Left renal cortex interstitium (tissue), 4 donors: ENCODE measurements at regions not wholly inside any gene's neighbourhood (a gene's known extent, or its start where the extent isn't known, plus 50 kb on each side); places are given as distances from the start of the nearest gene placed in this dataset.
"Not testable (repeated sequence)": the region's sequence is repeated elsewhere in the genome, so short reads cannot be mapped to it uniquely, and the experiment has no call there.

Experiments
- DNase-seq, 4 donors: peaks; one replicate each; pipeline ENCODE4 v3.0.0-alpha.2; 2013; ENCODE audit warnings: low read depth in 4 of 4, low spot score in 2 of 4, missing footprints in 1 of 4

DNA sequence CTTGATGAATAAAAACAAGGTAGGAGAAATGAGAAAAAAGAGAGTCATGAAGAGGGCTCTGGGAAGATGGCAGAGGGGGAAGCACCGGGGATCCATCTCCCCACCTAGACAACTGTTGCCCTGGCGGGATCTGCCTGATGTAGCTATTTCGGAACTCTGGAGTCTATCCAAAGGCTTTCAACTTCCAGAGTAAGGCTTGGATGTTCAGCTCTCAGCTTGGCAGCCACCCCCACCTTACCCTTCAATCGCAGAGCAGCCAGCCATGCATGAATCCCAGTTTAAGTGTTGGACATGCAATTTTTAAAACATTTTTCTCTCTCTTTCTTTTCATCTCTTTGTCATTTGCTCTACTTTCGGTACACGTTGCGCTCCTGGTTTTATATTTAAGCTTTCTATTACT, 275.9 kb upstream of the EXOC2 start:
- DNase-seq = no peak

DNA sequence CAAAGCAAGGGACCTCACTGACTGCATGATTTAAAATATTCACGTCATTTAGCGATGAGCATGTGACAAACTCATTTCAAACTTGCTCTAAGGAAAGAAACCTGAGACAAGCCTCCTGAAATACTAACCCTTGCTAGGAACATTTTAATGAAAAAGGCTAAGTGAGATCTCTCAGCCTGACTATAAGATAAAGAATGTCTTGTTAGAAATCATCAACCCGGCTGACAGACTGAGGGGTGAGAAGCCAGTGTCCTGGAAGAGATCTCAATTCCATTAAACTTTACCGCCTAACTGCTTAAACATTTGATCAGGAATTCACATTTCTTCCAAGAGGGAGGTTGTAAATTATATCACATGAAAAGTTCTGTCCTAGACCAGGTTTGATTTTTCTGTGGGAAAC, 274.8 kb upstream of the EXOC2 start:
- no peak for DNase-seq

DNA sequence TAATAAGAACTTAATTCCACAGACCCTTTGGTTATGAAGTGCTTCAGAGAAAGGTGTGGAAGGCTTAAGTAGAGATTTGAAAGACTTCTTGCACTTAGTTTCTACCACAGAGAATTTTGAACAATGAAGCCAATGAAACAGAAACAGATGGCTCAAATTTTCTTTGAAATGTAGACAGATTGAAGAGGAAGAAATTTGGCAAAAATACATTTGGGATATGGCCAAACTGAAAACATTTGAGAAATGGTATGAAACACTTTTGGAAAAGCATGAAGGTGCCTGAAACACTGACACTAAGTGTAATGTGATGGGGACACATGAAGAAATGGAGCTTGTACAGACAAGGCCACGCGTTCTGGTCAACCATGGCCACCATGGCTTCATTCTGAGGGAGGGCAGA, 272.4 kb upstream of the EXOC2 start:
- DNase-seq = no peak

DNA sequence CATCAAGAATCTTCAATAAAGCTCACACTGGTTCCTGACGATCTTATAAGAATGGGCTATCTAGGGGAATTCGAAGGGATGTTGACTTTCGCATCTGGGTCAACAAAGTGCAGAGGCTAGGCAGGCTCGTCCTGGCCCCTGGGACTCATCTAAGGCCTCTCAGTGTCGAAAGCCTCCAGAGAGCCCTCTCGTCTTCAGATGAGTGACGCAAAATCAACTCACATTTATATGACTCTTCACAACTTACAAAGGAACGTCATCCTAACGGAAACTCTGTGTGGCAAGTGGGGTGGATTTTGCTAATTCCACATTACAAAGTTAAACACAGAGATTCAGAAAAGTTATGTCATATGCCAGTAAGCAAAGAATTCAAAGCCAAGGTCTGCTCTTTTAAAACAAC, 270.5 kb upstream of the EXOC2 start:
- DNase-seq = no peak

DNA sequence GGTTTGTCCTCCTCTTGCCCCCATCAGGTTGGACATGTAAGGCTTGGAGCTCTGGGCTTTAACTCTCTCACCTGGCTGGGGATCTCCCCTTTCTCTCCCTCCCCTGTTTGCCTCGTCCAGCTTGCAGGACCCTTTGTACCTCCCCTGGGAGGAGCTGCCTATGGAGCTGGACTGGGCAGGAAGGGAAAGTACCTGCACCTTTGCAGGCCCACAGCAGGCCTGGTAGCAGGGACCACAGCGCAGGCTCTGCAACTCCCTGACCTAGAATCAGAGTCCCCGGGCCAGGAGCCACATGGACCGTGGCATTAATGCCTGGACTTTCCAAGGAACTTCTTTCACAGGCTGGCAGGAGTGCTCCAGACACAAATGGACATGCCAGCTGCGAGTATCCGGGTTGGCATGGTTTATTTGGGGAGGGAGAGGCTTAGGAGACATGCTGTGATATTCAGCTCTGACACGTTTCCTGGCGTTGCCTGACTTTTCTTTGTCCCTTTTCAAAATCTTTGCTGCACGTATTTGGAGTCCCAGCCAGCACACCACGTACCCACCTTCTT, 268.5 kb upstream of the EXOC2 start:
- no peak for DNase-seq

DNA sequence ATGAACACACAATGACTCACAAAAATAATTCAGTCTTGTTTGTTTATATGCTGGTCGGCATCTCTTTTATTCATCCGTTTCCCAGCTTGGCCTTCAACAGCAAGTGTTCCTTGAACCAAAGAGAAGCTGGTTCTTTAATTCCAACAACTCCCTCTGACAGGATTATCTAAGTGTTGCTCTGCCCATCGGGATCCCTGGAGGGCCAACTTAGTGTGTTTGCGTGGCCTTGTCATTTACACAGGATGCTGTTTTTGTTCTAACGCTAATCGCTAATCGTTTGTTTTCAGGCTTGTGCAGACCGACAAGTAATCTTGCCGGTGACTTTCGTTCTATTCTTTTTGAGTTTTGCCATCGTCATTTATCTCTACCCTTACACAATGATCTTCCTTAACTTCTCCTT, 267.4 kb upstream of the EXOC2 start:
- DNase-seq = no peak

DNA sequence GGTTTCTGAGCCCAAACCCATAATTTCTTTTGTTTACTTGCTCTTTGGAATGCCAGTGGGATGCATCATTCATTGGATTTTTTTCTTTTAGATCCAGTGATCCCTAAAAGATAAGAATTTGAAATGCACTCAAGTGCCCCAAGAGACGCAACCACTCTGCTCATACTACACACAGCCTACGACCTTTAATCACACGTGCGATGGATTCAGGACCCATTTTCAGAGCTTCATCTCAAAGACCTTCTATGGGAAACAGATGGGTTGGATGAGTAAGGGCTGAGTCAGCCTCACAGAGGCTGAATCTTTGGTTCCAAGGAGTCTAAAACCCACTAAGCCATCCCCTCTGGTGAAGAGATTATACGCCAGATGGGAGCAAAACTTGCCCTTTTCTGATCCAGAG, 265.5 kb upstream of the EXOC2 start:
- DNase-seq = no peak

DNA sequence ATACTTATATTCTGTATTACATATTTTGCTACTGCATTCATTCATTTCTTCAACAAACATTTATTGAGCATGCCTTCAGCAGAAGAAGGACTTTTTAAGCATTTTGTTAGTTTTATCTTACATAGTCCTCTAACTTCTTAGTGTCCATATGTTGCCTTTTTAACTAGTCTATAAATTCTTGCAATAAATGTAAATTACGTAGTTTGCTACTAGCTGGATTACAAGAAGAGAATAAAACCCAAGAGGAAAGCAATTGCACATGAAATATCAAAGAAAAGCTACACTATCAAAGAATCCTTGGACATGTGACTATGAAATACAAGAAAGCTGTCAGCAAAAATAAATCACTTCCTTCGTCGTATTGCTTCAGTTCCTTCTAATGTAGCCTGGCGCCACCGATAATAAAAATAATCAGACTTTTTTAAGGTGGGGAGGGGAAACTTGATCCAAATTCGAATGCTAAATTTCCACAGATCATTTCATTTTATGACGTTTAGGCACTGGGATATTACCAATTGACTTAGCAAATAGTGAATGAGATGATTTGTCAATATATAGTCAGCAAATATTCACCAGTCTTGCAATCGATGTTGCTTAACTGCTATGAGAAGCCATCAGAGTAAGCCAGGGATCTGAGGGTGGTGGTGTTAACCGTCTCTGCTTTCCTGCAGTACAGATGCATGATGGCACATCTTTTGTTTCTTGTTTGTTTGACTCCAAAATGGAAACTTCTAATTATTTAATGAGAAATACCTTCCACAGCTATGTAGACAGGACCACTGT, 258.7 kb upstream of the EXOC2 start:
- no peak for DNase-seq

DNA sequence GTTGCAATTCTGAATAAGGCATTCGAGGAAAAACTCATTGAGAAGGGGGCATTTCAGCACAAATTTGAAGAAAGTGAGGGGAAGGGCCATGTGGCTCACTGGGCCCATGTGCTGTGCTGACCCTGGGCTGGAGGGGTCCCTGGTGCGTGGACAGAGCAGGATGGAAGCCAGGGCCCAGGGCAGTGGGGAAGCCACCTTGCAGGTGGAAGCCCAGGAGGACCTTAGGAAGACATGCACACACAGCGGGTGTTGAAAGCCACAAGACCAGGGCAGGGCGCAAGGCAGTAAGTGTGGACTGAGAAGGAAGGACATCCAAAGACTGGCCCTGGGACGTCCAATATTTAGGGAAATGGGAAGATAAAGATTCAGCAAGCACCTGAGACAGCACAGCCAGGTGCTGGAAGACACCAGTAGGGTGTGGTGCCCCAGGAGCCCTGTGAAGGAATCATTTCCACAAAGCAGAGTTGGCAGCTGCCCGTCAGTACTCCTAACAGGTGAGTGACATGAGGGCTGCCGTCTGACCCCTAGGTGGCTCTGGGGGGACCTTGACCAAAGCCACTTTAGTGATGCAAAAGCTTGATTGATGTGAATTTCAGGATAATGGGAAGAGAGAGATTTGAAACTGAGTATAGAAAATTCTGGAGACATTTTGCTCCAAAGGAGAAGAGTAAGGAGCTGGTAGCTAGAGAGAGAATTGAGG, 254.4 kb upstream of the EXOC2 start:
- DNase-seq = no peak

DNA sequence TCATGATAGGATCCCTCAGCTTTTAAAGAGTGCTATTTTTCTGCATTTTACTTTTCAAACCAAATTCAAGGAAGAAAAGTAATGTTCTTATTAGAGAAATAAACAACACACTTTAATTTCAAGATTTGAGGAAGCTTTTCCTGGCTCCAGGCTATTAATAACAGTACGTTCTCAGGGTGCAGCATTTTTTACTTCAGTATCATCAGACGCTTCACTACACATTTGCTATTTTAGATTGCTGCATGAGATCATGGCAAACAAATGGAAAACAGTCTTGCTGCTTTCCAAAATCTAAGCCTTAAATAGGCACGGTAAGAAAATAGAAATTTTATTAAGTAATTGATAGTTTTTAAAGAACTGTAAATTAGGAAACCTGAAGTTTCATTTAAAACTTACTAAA, 253.6 kb upstream of the EXOC2 start:
- DNase-seq = no peak

DNA sequence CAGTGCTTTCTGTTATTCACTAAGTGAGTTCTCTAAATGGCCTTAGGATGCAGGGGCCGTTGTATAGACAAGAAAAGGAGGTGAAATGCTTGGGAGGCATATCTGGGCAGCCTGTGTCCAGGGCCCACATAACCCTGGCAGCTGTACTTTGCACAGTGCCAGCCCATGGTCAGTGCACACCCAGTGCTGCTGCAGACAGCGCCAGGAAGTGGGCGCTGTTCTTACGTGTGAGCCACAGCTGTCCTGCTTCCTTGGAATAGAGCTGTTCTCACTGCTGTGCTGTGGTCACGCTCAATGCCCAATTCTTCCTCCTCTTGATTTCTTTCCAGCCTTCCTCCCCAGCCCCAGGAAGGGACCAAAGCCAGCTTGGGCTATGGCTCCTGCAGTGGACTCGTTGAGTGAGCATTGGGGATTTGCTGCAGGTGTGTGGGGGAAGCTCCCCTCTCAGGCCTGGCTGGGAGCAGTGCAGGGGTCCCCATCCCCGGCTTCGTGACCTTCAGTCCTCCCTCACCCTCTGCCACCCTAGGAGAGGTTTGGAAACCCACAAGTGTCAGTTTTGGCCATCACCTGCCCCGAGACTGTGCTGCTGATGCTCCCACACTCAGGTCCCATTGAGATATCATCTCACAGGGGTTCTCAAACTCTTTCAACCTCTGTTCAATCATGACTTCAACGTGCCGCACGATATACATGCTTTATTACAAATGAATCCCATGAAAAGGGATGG, 246.8 kb upstream of the EXOC2 start:
- DNase-seq = no peak

DNA sequence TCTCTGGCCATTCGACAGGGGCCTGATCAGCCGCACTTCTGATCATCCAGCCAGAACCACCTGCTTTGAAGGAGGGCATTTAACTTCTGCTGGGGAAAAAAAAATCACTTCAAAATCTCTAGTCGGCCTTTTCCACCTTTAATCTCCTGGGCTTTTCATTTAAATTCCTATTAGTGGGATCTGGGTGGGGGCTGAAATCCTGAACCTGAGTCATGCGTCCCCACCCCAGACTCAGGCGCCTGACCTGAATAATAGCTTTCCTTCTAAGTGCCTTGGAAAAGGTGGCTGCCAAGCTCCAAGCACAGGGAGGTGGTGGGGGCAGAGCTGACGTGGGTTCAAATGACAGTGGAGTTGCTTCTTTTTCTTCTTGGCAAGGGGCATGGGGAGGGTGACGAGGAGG, 246.0 kb upstream of the EXOC2 start:
- peak in 1 of 4 donors; percentile 8 for DNase-seq

DNA sequence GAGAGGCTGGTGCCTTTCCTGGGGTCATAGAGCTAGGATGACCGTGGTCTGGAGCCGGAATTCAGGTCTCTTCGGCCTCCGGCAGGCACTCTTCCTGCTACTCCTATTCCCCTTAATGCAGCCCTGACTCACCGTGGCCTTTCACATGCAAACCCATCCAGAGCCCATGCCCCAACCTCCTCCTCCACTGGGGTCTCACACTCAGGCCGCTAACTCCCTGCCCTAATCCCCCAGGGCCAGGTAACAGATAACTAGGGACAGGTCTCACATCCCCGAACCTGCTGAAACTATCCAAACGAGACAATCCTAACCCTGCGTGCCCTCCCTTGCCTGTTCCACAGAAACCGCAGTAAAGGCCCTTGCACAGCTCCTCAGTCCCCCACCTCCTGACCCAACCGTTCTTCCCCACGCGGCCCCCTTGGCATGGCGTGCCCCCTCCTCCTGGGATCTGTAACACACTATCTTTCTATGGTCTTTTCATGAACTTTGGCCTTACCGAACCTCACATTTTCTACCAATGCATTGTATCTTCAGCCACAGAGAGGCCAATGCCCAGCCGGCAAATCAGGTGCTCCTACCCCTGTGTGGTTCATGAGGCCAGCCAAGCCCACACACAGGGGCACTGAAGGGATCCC, 245.4 kb upstream of the EXOC2 start:
- no peak for DNase-seq

DNA sequence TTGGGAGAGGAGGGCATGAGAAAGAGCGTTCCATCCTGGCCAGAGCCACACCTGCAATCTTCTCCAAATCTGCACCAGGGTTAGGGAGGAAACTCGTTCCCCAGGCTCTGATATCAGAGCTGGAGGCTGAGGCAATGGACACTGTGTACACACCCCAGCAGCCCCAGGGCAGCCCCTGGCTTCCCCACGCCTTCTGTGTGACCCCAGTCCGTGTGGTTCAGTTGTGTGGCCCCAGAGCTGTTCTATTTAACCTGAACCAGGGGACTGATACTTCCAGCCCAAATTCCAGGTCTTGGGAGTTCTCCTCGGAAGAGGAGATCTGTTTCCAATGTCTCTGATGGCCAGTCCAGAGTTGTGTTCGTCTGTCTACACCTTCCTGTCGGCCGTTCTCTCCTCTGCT, 242.6 kb upstream of the EXOC2 start:
- DNase-seq = no peak

DNA sequence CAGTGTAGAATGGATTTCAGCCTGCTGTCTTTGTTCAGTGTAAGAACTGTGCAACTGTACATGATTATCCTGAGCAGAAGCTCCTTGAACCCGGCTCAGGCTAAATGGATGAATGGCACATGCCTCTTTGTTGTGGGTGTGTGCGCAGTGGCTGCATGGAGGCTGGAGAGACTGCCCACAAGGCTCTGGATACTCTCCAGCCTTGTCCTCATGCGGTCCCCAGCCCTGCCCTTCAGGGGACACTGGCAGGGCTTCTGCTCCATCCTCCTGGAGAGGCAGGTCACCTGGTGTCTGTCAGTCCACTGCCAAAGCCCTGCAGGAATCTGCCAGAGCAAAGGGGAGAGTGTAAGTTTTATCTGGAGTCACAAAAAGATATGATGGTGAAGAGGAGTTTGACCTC, 241.7 kb upstream of the EXOC2 start:
- DNase-seq = no peak

DNA sequence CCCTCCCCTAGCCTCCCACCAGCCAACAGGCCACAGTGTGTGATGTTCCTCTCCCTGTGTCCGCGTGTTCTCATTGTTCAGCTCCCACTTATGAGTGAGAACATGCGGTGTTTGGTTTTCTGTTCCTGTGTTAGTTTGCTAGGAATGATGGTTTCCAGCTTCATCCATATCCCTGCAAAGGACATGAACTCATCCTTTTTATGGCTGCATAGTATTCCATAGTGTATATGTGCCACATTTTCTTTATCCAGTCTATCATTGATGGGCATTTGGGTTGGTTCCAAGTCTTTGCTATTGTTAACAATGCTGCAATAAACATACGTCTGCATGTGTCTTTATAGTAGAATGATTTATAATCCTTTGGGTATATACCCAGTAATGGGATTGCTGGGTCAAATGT, 239.0 kb upstream of the EXOC2 start:
- DNase-seq = not testable (repeated sequence)

DNA sequence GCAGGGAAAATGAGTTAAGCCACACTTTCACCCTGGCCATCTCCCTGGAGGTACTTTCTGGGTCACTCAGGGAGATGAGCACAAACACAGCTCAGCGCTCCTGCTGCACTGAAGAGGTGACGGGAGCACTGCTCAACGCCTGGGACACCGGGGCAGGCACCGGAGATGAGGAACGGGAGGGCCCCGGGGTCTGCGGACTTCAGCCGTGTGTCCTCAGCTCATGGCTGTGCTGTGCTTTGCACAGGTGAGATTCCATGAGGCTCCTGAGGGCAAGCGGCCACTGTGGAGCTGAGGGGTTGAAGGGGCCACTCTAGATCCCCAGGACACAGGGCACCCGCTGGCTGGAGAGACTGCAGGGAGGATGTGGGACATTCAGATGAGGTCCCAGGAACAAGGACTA, 234.2 kb upstream of the EXOC2 start:
- DNase-seq = no peak

DNA sequence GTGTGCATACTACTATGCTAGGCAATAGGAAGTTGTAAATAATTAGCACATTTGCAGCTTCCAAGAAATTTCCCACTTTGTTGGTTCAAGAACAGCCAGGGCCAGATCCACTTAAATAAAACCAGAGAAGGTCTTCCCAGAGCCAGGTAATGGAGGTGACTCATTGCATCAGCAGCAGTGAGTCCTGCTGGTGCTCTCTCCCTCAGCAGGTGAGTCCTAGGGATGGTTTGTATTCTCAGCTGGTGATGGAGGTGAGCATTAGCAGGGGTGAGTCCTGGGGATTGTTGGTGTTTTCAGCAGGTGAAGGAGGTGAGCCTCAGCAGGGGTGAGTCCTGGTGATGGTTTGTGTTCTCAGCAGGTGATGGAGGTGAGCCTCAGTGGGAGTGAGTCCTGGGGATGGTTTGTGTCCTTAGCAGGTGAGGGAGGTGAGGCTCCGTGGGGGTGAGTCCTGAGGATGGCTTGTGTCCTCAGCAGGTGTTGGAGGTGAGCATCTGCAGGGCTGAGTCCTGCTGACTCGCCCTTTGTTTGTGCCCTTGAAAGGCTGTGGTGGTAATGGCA, 232.8 kb upstream of the EXOC2 start:
- no peak for DNase-seq

DNA sequence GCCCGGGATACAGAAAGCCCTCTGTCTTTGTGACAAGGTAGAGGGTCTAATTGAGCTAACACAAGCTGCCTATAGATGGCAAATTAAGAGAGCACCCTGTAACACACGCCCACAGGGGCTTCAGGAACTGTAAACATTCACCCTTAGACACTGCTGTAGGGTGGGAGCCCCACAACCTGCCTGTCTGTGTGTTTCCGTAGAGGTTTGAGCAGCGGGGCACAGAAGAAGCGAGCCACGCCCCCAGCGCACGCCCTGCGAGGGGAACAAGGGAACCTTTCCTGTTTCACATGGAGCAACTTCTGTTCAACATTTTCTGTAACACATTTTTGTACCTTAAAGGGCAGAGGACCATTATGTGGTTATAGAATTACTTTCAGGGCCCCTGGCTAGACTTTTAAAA, 231.7 kb upstream of the EXOC2 start:
- DNase-seq = no peak

DNA sequence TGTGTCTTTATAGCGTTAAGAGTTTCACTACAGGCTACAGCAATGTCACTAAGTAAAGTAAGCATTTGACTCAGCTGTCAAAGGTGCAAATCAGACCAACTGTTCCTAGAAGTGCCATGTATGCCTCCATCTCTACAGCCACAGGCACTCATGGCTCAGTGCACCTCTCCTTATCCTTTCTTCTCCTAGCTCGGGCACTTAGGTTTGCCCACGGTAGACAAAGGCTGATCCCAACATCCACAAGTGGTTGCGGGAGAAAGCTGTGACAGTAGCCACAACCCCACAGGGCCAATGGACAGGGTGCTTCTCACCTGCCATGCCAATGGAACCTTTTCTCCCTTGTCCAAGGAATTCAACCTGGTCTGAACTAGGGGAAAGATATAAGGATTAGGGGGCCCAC, 228.5 kb upstream of the EXOC2 start:
- no peak for DNase-seq

DNA sequence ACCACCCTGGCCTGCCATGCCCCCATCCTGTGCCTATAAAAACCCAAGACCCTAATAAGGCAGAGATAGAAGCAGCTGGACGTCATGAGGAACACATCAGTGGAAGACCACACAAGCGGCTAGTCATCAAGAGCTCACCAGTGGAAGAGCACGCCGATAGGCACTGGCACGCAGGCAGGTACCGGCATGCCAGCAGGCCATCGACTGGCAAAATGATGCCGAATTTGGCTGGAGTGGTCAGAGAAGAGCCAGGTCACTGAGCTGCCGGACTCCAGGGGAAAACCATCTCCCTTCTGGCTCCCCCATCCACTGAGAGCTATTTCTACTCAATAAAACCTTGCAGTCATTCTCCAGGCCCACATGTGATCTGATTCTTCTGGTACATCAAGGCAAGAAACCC, 227.6 kb upstream of the EXOC2 start:
- DNase-seq = no peak
